Heart left ventricle (tissue), 16 donors: ENCODE measurements at regions not wholly inside any gene's neighbourhood (a gene's known extent, or its start where the extent isn't known, plus 50 kb on each side); places are given as distances from the start of the nearest gene placed in this dataset.

Experiments used
- ATAC-seq, 4 donors: fragments of 200-7000 bp; cut with Tn5 transposase; one replicate each; pipeline ENCODE4 v1.9.1; 2020 to 2022; ENCODE audit warnings: moderate library complexity in 4 of 4, mild to moderate bottlenecking in 3 of 4, moderate number of reproducible peaks in 1 of 4
- DNase-seq, 5 donors: peaks; one replicate each; pipeline ENCODE4 v3.0.0-alpha.2; 2020
- H3K27ac ChIP-seq, 12 donors: fragments of 200-600 bp; sonication (generic) in 4 of 12; one replicate each; pipeline versions ENCODE4 v1.5.0 to v1.8.0; 2016 to 2022; ENCODE audit warnings: mild to moderate bottlenecking in 2 of 12
- H3K27me3 ChIP-seq, 9 donors: fragments of 200-600 bp; sonication (generic) in 2 of 9; one replicate each; pipeline versions ENCODE4 v1.5.1 to v1.8.0; 2016 to 2022; ENCODE audit warnings: mild to moderate bottlenecking in 3 of 9
- H3K36me3 ChIP-seq, 9 donors: fragments of 200-600 bp; sonication (generic) in 2 of 9; one replicate each; pipeline versions ENCODE4 v1.5.0 to v1.8.0; 2018 to 2022; ENCODE audit warnings: mild to moderate bottlenecking in 2 of 9
- H3K4me1 ChIP-seq, 12 donors: fragments of 200-600 bp; sonication (generic) in 4 of 12; one replicate each; pipeline versions ENCODE4 v1.5.0 to v1.8.0; 2016 to 2022; ENCODE audit warnings: mild to moderate bottlenecking in 3 of 12
- H3K4me3 ChIP-seq, 12 donors: fragments of 200-600 bp; sonication (generic) in 4 of 12; one replicate each; pipeline versions ENCODE4 v1.5.0 to v1.8.0; 2017 to 2022; ENCODE audit warnings: mild to moderate bottlenecking in 9 of 12, moderate library complexity in 4 of 12
- H3K9me3 ChIP-seq, 12 donors: fragments of 200-600 bp; sonication (generic) in 4 of 12; one replicate each; pipeline versions ENCODE4 v1.5.0 to v1.8.0; 2016 to 2022; ENCODE audit warnings: mild to moderate bottlenecking in 1 of 12
- POLR2A ChIP-seq, 2 donors: fragments of 450-650 bp; IDR thresholded peaks; one replicate each; pipeline ENCODE4 v1.6.1; 2017; ENCODE audit warnings: antibody characterized with exemption in 2 of 2, mild to moderate bottlenecking in 2 of 2, moderate library complexity in 2 of 2
- WGBS, 4 donors: extraction: QIAGEN DNeasy Blood & Tissue Kit in 2 of 4; methylation state at CpG; one replicate each; pipeline versions ENCODE4 v1.1.5 to v1.1.7; 2013 to 2018; 5-methylcytosine and 5-hydroxymethylcytosine counted together
- intact Hi-C, 10 donors: fragments of 100-400 bp; cut with DNase I; formaldehyde crosslinking; loops; one replicate each; pipeline versions ENCODE4 v1.11.1 to v1.14.2; 2022
- TF ChIP-seq, protein P1 (sequence below), 12 donors: fragments of 200-600 bp; sonication (generic) in 4 of 12; IDR thresholded peaks; one replicate each; pipeline versions ENCODE4 v1.5.0 to v1.8.0; 2018 to 2022; ENCODE audit warnings: antibody characterized with exemption in 12 of 12, mild to moderate bottlenecking in 5 of 12
- donor health status: ischemic (EF 13 %, LVEDD 7.1; RV severe dilation, severe dysfunction).
- donor health status: healthy with polysubstance abuse.
- donor health status: DM: no; HTN: yes; CAD: no.
- donor health status: DM: no; HTN: no; CAD: no.
- donor health status: ischemic (EF 25% LVEDD 6.9; RV normal size, moderate dysfunction).
- donor health status: ischemic (EF 25% LVEDD 5.7; RV mildly dilated, moderate dysfunction).
- donor health status: healthy.
- donor health status: DM: yes; HTN: yes; CAD: no.
- donor health status: ischemic (EF 35%, LVEDD 5.7; RV mildly dilated, moderate dysfunction).
- donor health status: nonischemic (EF 11% LVEDD 7.7; RV severe dilation, severe dysfunction).
- donor health status: DM: yes; HTN: yes; CAD: no.
- donor health status: PGD.
- donor health status: ischemic (EF 29% LVEDD 5.4; RV normal size, mild dysfunction).
- donor health status: nonischemic (EF 23%, LVEDD 6.1; RV moderate dilation, normal function).

DNA sequence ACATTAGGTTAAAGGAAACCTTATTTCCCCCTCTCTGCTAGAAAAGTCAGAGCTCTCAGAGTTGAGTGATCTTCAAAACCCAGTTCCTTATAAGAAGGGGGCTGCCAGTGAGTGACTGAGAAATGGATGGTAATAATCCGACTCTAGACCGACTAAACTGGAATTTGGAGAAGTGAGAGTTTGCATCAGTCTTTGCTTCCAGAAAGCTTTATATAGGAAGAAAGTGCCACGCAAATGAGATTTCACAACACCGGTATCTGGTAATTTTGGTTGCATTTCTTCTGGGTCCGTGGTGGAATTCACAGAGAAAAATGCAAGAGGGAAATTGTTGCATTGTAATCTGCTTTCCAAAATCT, 271.4 kb downstream of the MAF start:
- no peak for TF ChIP-seq POLR2A (IDR thresholded peaks at IDR 0.05)
- TF ChIP-seq, protein P1, sequence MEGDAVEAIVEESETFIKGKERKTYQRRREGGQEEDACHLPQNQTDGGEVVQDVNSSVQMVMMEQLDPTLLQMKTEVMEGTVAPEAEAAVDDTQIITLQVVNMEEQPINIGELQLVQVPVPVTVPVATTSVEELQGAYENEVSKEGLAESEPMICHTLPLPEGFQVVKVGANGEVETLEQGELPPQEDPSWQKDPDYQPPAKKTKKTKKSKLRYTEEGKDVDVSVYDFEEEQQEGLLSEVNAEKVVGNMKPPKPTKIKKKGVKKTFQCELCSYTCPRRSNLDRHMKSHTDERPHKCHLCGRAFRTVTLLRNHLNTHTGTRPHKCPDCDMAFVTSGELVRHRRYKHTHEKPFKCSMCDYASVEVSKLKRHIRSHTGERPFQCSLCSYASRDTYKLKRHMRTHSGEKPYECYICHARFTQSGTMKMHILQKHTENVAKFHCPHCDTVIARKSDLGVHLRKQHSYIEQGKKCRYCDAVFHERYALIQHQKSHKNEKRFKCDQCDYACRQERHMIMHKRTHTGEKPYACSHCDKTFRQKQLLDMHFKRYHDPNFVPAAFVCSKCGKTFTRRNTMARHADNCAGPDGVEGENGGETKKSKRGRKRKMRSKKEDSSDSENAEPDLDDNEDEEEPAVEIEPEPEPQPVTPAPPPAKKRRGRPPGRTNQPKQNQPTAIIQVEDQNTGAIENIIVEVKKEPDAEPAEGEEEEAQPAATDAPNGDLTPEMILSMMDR (IDR thresholded peaks at IDR 0.05): no peak
- 81 to 92% (median 90%) methylated on average over 5 of the region's 5 CpGs for WGBS, 4 donors
- H3K9me3 ChIP-seq: no peaks in the 10 kb centered on the region
- peaks cover 0 to 14% (median 0%) of the 10 kb centered on the region in 9 donors for H3K27me3 ChIP-seq
- H3K4me1 ChIP-seq: peaks cover 0 to 24% (median 0%) of the 10 kb centered on the region in 12 donors
- H3K4me3 ChIP-seq: no peak overlapping the region
- ATAC-seq: peak; percentile 37 to 73 (median 48)
- DNase-seq: no peak
- H3K36me3 ChIP-seq: no peaks in the 10 kb centered on the region
- peak overlapping the region in 1 of 12 donors; percentile 88 for H3K27ac ChIP-seq
- intact Hi-C loops: no loop called here

DNA sequence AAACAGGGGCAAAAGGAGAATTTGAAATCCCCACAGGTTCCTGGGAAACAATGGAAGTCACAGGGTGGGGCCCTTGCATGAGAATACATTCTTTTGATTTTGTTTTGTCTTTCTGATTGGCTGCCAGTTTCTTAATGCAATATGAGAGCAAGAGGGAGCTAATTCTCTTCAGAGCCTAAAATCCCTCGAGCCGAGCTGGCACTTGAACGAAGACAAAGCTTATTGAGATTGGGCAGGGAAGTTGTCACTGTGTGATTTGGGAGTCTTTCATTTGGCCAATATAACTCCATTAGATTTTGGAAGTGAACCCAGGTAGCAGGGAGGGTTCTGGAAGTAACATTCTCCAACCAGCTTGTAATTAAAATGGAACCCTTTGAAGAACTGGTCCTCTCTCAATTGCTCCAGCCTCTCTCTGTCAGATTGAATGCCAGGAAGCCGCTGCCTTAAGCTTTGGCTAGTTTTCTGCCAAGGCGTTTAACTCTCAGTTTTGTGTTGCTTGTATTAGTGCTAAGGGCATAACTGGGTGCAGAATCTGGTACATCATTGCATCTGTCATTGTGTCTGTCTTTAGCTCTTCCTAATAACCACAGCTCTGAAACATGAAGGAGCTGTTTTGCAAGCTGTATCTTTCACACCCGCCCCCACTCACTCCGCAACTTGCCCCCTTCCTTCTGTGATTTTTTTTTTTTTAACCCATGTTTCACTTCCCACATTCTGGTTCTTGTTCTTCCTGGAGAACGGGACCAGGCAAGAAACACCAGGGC, 272.0 kb downstream of the MAF start:
- intact Hi-C loops: no loop called here
- Histone ChIP-seq H3K27ac (peak overlapping the region in 4 of 12 donors; percentile 10 to 88 (median 24)), H3K9me3 (no peaks in the 10 kb centered on the region), H3K4me3 (no peak overlapping the region), H3K4me1 (peaks cover 0 to 24% (median 0%) of the 10 kb centered on the region in 12 donors), H3K36me3 (no peaks in the 10 kb centered on the region), H3K27me3 (peaks cover 0 to 14% (median 0%) of the 10 kb centered on the region in 9 donors)
- DNase-seq (peak in 2 of 5 donors; percentile 9 to 34), ATAC-seq (peak; percentile 15 to 65 (median 54))
- WGBS, 4 donors: 40 to 45% (median 44%) methylated on average over 8 of the region's 8 CpGs
- TF ChIP-seq POLR2A (IDR thresholded peaks at IDR 0.05): no peak
- TF ChIP-seq, protein P1 (IDR thresholded peaks at IDR 0.05): no peak

DNA sequence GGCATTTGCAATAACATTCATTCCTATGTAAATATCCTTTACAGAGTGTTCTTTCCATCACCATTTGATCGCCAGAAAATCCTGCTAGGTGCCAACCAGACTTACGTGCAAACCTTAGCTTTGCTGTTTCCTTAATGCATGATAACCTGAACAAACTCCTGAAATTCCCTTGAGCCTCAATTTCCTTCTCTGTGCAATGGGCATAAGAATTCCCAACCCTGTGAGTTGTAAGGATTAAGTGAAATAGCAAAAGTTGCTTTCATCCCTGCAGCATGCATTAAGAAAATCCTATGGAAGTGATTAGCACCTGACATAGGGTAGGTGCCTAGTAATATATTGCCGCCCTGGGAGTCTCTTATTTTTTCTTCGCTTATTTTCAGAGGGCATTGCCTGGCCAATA, 272.7 kb downstream of the MAF start:
- H3K4me1 ChIP-seq: peaks cover 0 to 24% (median 0%) of the 10 kb centered on the region in 12 donors
- no peak for DNase-seq
- ATAC-seq: no peak
- no peaks in the 10 kb centered on the region for H3K9me3 ChIP-seq
- no peak overlapping the region for H3K4me3 ChIP-seq
- intact Hi-C loops: no loop called here
- H3K36me3 ChIP-seq: no peaks in the 10 kb centered on the region
- TF ChIP-seq, protein P1 (IDR thresholded peaks at IDR 0.05): no peak
- TF ChIP-seq POLR2A (IDR thresholded peaks at IDR 0.05): no peak
- peak overlapping the region in 1 of 12 donors; percentile 88 for H3K27ac ChIP-seq
- 83 to 94% (median 87%) methylated on average over 4 of the region's 4 CpGs for WGBS, 4 donors
- peaks cover 0 to 14% (median 0%) of the 10 kb centered on the region in 9 donors for H3K27me3 ChIP-seq

DNA sequence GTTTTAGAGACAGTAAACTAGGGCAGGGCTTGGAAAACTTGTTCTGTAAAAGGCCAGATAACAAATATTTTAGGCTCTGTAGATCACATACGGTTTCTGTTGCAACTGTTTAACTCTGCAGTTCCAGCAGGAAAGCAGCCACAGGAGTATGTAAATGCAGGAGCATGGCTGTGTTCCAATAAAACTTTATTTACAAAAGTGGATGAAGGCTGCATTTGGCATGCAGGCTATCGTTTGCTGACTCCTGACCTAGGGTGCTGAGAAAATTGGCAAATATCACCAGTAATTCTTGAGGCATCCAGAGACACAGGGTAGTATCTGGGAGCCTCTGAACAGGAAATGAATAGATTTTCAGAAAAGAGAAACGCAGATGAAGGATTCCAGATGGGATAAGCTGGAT, 274.0 kb downstream of the MAF start:
- H3K27me3 ChIP-seq: peaks cover 0 to 14% (median 0%) of the 10 kb centered on the region in 9 donors
- intact Hi-C loops: no loop called here
- H3K9me3 ChIP-seq: no peaks in the 10 kb centered on the region
- H3K36me3 ChIP-seq: no peaks in the 10 kb centered on the region
- DNase-seq: no peak
- 67 to 75% (median 71%) methylated on average over 3 of the region's 3 CpGs for WGBS, 4 donors
- H3K4me1 ChIP-seq: peaks cover 0 to 24% (median 0%) of the 10 kb centered on the region in 12 donors
- no peak for ATAC-seq
- H3K4me3 ChIP-seq: no peak overlapping the region
- TF ChIP-seq POLR2A (IDR thresholded peaks at IDR 0.05): no peak
- TF ChIP-seq, protein P1 (IDR thresholded peaks at IDR 0.05): no peak
- no peak overlapping the region for H3K27ac ChIP-seq
